ENCODE measurements at regions not wholly inside any gene's neighbourhood (a gene's known extent, or its start where the extent isn't known, plus 50 kb on each side); places are given as distances from the start of the nearest gene placed in this dataset.
"Not testable (repeated sequence)": the region's sequence is repeated elsewhere in the genome, so short reads cannot be mapped to it uniquely, and the experiment has no call there.

DNA sequence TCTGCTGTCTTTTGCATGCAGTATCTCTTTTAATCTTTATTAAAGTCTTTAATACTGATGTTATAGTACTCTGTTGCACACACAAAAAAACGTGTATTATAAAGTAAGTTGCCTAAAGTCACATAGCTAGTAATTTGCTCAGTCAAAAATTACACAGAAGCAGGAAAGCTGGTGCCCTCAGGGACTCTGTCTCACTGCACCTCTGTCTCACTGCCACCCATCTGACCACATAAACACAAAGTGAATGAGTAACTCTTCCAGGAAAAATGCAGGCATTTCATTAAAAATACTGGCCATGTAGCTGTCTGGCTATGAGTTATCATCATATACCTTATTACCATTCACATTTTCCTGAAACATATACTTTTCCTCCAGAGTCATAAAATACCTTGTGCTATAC, 591.7 kb downstream of the CSNK1G3 start:
- POLR2A ChIA-PET, result no interaction called here

DNA sequence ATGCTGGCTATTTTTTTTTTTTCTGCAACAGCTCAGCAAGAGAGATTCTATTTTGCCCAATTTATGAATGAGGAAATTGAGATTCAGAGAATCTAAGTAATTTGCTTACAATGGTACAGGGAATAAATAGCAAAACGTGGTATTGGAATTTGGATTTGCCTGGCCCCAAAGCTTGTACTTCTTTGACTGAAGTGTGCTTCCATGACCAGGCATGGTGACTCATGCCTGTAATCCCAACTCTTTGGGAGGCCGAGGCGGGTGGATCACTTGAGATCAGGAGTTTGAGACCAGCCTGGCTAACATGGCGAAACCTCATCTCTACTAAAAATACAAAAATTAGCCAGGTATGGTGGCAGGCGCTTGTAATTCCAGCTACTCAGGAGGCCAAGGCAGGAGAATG, 591.1 kb downstream of the CSNK1G3 start:
- POLR2A ChIA-PET; H3K27ac Mint-ChIP-seq; intact Hi-C loops (cut with micrococcal nuclease); H3K4me3 Mint-ChIP-seq; H3K4me1 Mint-ChIP-seq (ENCODE audit: low read depth); H3K27me3 Mint-ChIP-seq; ATAC-seq; H3K36me3 Mint-ChIP-seq (ENCODE audit: low read depth); CTCF ChIA-PET; H3K9me3 Mint-ChIP-seq; DNase-seq: not testable (repeated sequence)

More for the DNA sequence above, 591.7 kb downstream of the CSNK1G3 start:
- H3K9me3 Mint-ChIP-seq, result no peaks in the 10 kb centered on the region
- no peaks in the 10 kb centered on the region for H3K4me1 Mint-ChIP-seq (ENCODE audit: low read depth)
- no peak for DNase-seq
- intact Hi-C loops (cut with micrococcal nuclease), result no loop called here
- H3K36me3 Mint-ChIP-seq (ENCODE audit: low read depth), result no peaks in the 10 kb centered on the region
- H3K4me3 Mint-ChIP-seq, result no peak overlapping the region
- ATAC-seq, result no peak
- TF ChIP-seq, protein P1, sequence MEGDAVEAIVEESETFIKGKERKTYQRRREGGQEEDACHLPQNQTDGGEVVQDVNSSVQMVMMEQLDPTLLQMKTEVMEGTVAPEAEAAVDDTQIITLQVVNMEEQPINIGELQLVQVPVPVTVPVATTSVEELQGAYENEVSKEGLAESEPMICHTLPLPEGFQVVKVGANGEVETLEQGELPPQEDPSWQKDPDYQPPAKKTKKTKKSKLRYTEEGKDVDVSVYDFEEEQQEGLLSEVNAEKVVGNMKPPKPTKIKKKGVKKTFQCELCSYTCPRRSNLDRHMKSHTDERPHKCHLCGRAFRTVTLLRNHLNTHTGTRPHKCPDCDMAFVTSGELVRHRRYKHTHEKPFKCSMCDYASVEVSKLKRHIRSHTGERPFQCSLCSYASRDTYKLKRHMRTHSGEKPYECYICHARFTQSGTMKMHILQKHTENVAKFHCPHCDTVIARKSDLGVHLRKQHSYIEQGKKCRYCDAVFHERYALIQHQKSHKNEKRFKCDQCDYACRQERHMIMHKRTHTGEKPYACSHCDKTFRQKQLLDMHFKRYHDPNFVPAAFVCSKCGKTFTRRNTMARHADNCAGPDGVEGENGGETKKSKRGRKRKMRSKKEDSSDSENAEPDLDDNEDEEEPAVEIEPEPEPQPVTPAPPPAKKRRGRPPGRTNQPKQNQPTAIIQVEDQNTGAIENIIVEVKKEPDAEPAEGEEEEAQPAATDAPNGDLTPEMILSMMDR (IDR thresholded peaks at IDR 0.05), result no peak
- CTCF ChIA-PET, result no interaction called here
- no peaks in the 10 kb centered on the region for H3K27me3 Mint-ChIP-seq
- no peak overlapping the region for H3K27ac Mint-ChIP-seq

- TF ChIP-seq, protein P1 (IDR thresholded peaks at IDR 0.05), result no peak
- Mint-ChIP-seq H3K36me3 (ENCODE audit: low read depth) (no peaks in the 10 kb centered on the region), H3K4me1 (ENCODE audit: low read depth) (no peaks in the 10 kb centered on the region), H3K9me3 (no peaks in the 10 kb centered on the region), H3K27me3 (no peaks in the 10 kb centered on the region), H3K27ac (no peak overlapping the region), H3K4me3 (no peak overlapping the region)
- DNase-seq (no peak), ATAC-seq (no peak)
- CTCF ChIA-PET, result no interaction called here
- intact Hi-C loops (cut with micrococcal nuclease), result no loop called here
- POLR2A ChIA-PET, result no interaction called here
Observed at GRCh38 chr5:124102486-124102885, 590.5 kb downstream of the CSNK1G3 start.

GRCh38 chr5:124093658-124094057, 581.7 kb downstream of the CSNK1G3 start:
- ChIA-PET POLR2A (no interaction called here), CTCF (no interaction called here)
- Mint-ChIP-seq H3K36me3 (ENCODE audit: low read depth) (no peaks in the 10 kb centered on the region), H3K4me1 (ENCODE audit: low read depth) (no peaks in the 10 kb centered on the region), H3K27me3 (no peaks in the 10 kb centered on the region), H3K4me3 (no peak overlapping the region), H3K9me3 (no peaks in the 10 kb centered on the region), H3K27ac (no peak overlapping the region)
- no peak for DNase-seq
- TF ChIP-seq, protein P1 (IDR thresholded peaks at IDR 0.05), result no peak
- intact Hi-C loops (cut with micrococcal nuclease), result no loop called here
- no peak for ATAC-seq

DNA sequence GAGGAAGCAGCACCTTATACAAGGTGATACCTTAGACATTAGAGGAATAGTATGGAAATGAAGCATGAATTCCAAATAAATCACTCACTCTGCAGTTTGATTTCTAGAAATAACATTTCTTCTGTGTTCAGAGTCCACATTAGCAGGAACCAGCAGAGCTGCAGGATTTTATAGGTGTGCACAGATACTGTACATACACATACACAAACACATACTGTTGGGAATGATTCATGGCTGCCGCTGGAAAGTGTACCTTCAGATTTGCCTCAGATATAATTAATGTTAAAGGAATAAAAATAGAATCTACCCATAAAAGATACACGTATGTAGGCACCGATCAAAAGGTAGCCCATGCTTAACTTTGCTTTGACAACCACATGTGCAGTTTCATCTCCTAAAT, 578.1 kb downstream of the CSNK1G3 start:
- ChIA-PET POLR2A (no interaction called here), CTCF (no interaction called here)
- no peaks in the 10 kb centered on the region for H3K4me1 Mint-ChIP-seq (ENCODE audit: low read depth)
- DNase-seq, result no peak
- H3K27ac Mint-ChIP-seq, result no peak overlapping the region
- no peaks in the 10 kb centered on the region for H3K36me3 Mint-ChIP-seq (ENCODE audit: low read depth)
- H3K4me3 Mint-ChIP-seq, result no peak overlapping the region
- ATAC-seq, result no peak
- intact Hi-C loops (cut with micrococcal nuclease), result no loop called here
- H3K27me3 Mint-ChIP-seq, result no peaks in the 10 kb centered on the region
- TF ChIP-seq, protein P1 (IDR thresholded peaks at IDR 0.05), result no peak
- H3K9me3 Mint-ChIP-seq, result no peaks in the 10 kb centered on the region

- ATAC-seq, result no peak
- H3K36me3 Mint-ChIP-seq (ENCODE audit: low read depth), result no peaks in the 10 kb centered on the region
- H3K27me3 Mint-ChIP-seq, result no peaks in the 10 kb centered on the region
- H3K4me1 Mint-ChIP-seq (ENCODE audit: low read depth), result no peaks in the 10 kb centered on the region
- intact Hi-C loops (cut with micrococcal nuclease), result no loop called here
- DNase-seq, result no peak
- no peaks in the 10 kb centered on the region for H3K9me3 Mint-ChIP-seq
- H3K4me3 Mint-ChIP-seq, result no peak overlapping the region
- ChIA-PET POLR2A (no interaction called here), CTCF (no interaction called here)
- TF ChIP-seq, protein P1 (IDR thresholded peaks at IDR 0.05), result no peak
- no peak overlapping the region for H3K27ac Mint-ChIP-seq
Observed at GRCh38 chr5:124089578-124089977, 577.6 kb downstream of the CSNK1G3 start.
